ENCODE measurements at regions not wholly inside any gene's neighbourhood (a gene's known extent, or its start where the extent isn't known, plus 50 kb on each side); places are given as distances from the start of the nearest gene placed in this dataset.

GRCh38 chr18:67143028-67143427 is 373.5 kb downstream of the DSEL start (continued):
- TF ChIP-seq PRDM2 (tag by site-specific recombination; IDR thresholded peaks at IDR 0.05; ENCODE audit: borderline replicate concordance) = no peak
- no peak for TF ChIP-seq ZBTB49 (tag by site-specific recombination; IDR thresholded peaks at IDR 0.05; ENCODE audit: low read depth)
- TF ChIP-seq HOXC10 (CRISPR knock-in tag; IDR thresholded peaks at IDR 0.05) = no peak
- no peak for TF ChIP-seq ZBTB26 (tag by site-specific recombination; optimal IDR thresholded peaks at IDR 0.05)
- no peak for TF ChIP-seq ZNF2 (tag by site-specific recombination; IDR thresholded peaks at IDR 0.05)
- TF ChIP-seq ZNF23 (tag by site-specific recombination; IDR thresholded peaks at IDR 0.05; ENCODE audit: borderline replicate concordance) = no peak
- TF ChIP-seq ZNF146 (tag by site-specific recombination; IDR thresholded peaks at IDR 0.05) = no peak
- no peak for TF ChIP-seq ZNF629 (tag by site-specific recombination; IDR thresholded peaks at IDR 0.05)

GRCh38 chr18:67142604-67143003 is 373.9 kb downstream of the DSEL start:
- Histone ChIP-seq H3K36me3 (ENCODE audit: control insufficient read depth in 2 of 2, insufficient read depth in 1 of 2, low read length in 2 of 2) (no peaks in the 10 kb centered on the region), H3K27ac (ENCODE audit: extremely low read depth, low read depth, low read length) (no peak overlapping the region), H3K4me1 (ENCODE audit: control insufficient read depth, insufficient read depth, low read length) (no peaks in the 10 kb centered on the region), H3K4me3 (ENCODE audit: low read depth, low read length) (no peak overlapping the region), H3K9me3 (ENCODE audit: control insufficient read depth, insufficient read depth, low read depth, low read length) (no peaks in the 10 kb centered on the region; the same call in 1 of the 2 replicates)
- CTCF ChIA-PET = no interaction called here
- POLR2A ChIA-PET = no interaction called here
- TF ChIP-seq ZNF510 (tag by site-specific recombination; IDR thresholded peaks at IDR 0.05; ENCODE audit: insufficient replicate concordance) (no peak), ZNF138 (tag by site-specific recombination; IDR thresholded peaks at IDR 0.05; ENCODE audit: borderline replicate concordance) (no peak), YY2 (tag by site-specific recombination; IDR thresholded peaks at IDR 0.05) (no peak), REPIN1 (tag by site-specific recombination; IDR thresholded peaks at IDR 0.05; ENCODE audit: low read depth) (no peak), ZNF837 (tag by site-specific recombination; IDR thresholded peaks at IDR 0.05) (no peak), ZNF132 (tag by site-specific recombination; IDR thresholded peaks at IDR 0.05; ENCODE audit: borderline replicate concordance) (no peak), ZBTB48 (tag by site-specific recombination; IDR thresholded peaks at IDR 0.05) (no peak), ZNF629 (tag by site-specific recombination; IDR thresholded peaks at IDR 0.05) (no peak)
